Activated naive CD4-positive, alpha-beta T cell treated with anti-CD3 and anti-CD28 coated beads, Interleukin-2, amount 50 U/mL, for 72 hours (primary cell): ENCODE measurements at regions not wholly inside any gene's neighbourhood (a gene's known extent, or its start where the extent isn't known, plus 50 kb on each side); places are given as distances from the start of the nearest gene placed in this dataset.
A peak's percentile ranks its signal among the peaks of the same experiment; 100 is the strongest.
"Not testable (repeated sequence)": the region's sequence is repeated elsewhere in the genome, so short reads cannot be mapped to it uniquely, and the experiment has no call there.

Source experiments
- ATAC-seq, 2 donors: fragments of 150-1000 bp; cut with Tn5 transposase; 2 replicates each; pipeline ENCODE4 v1.10.0; 2021; ENCODE audit warnings: mild to moderate bottlenecking in 2 of 2, moderate library complexity in 2 of 2
- DNase-seq, 2 donors: peaks; one replicate each; pipeline ENCODE4 v3.0.0; 2021 to 2022; ENCODE audit warnings: low spot score in 2 of 2
- H3K27ac Mint-ChIP-seq, 2 donors: one replicate each; pipeline ENCODE4 v1.8.0; 2022; ENCODE audit warnings: mild to moderate bottlenecking in 2 of 2, mixed read lengths in 2 of 2
- H3K36me3 Mint-ChIP-seq, 2 donors: one replicate each; pipeline ENCODE4 v1.8.0; 2022; ENCODE audit warnings: mixed read lengths in 2 of 2
- H3K9me3 Mint-ChIP-seq, 2 donors: one replicate each; pipeline ENCODE4 v1.8.0; 2022; ENCODE audit warnings: mixed read lengths in 2 of 2

- ATAC-seq (no peak), DNase-seq (no peak)
- no peak overlapping the region for H3K27ac Mint-ChIP-seq
Measured at GRCh38 chr12:19615384-19615725, 176.1 kb downstream of the AEBP2 start.

GRCh38 chr12:19616781-19617180 is 177.5 kb downstream of the AEBP2 start:
- DNase-seq (no peak), ATAC-seq (no peak)
- Mint-ChIP-seq H3K27ac (no peak overlapping the region), H3K9me3 (peaks cover 2 to 3% of the 10 kb centered on the region in 2 donors), H3K36me3 (peaks cover 0 to 1% of the 10 kb centered on the region in 2 donors)

More at GRCh38 chr12:19615384-19615725, 176.1 kb downstream of the AEBP2 start:
- H3K36me3 Mint-ChIP-seq = peaks cover 0 to 6% of the 10 kb centered on the region in 2 donors
- peaks cover 5 to 6% of the 10 kb centered on the region in 2 donors for H3K9me3 Mint-ChIP-seq

GRCh38 chr12:19620222-19620621 is 180.9 kb downstream of the AEBP2 start:
- Mint-ChIP-seq H3K9me3 (no peaks in the 10 kb centered on the region), H3K27ac (no peak overlapping the region), H3K36me3 (no peaks in the 10 kb centered on the region)
- DNase-seq = no peak
- no peak for ATAC-seq

GRCh38 chr12:19623751-19624399 is 184.6 kb downstream of the AEBP2 start:
- Mint-ChIP-seq H3K27ac (no peak overlapping the region), H3K9me3 (no peaks in the 10 kb centered on the region), H3K36me3 (peaks cover 0 to 5% of the 10 kb centered on the region in 2 donors)
- no peak for ATAC-seq
- DNase-seq = no peak

- no peak overlapping the region for H3K27ac Mint-ChIP-seq
Measured at GRCh38 chr12:19624491-19624890, 185.2 kb downstream of the AEBP2 start.

GRCh38 chr12:19625551-19625950 is 186.3 kb downstream of the AEBP2 start:
- not testable (repeated sequence) for ATAC-seq, H3K27ac Mint-ChIP-seq, H3K9me3 Mint-ChIP-seq, H3K36me3 Mint-ChIP-seq, DNase-seq

More at GRCh38 chr12:19624491-19624890, 185.2 kb downstream of the AEBP2 start:
- Mint-ChIP-seq H3K36me3 (peaks cover 0 to 5% of the 10 kb centered on the region in 2 donors), H3K9me3 (no peaks in the 10 kb centered on the region)
- DNase-seq (no peak), ATAC-seq (no peak)

GRCh38 chr12:19627719-19628118 is 188.4 kb downstream of the AEBP2 start:
- Mint-ChIP-seq H3K27ac (no peak overlapping the region), H3K36me3 (peaks cover 0 to 5% of the 10 kb centered on the region in 2 donors), H3K9me3 (no peaks in the 10 kb centered on the region)
- ATAC-seq (no peak), DNase-seq (no peak)

- Mint-ChIP-seq H3K9me3 (no peaks in the 10 kb centered on the region), H3K36me3 (peaks cover 0 to 5% of the 10 kb centered on the region in 2 donors), H3K27ac (no peak overlapping the region)
- no peak for DNase-seq
- no peak for ATAC-seq
Measured at GRCh38 chr12:19630536-19630935, 191.2 kb downstream of the AEBP2 start.

- no peak overlapping the region for H3K27ac Mint-ChIP-seq
- no peaks in the 10 kb centered on the region for H3K36me3 Mint-ChIP-seq
- ATAC-seq (no peak), DNase-seq (no peak)
- H3K9me3 Mint-ChIP-seq = no peaks in the 10 kb centered on the region
Measured at GRCh38 chr12:19633194-19633593, 193.9 kb downstream of the AEBP2 start.

- DNase-seq = no peak
- H3K9me3 Mint-ChIP-seq = no peaks in the 10 kb centered on the region
- no peaks in the 10 kb centered on the region for H3K36me3 Mint-ChIP-seq
- ATAC-seq = no peak
- no peak overlapping the region for H3K27ac Mint-ChIP-seq
Measured at GRCh38 chr12:19633641-19634040, 194.3 kb downstream of the AEBP2 start.

- ATAC-seq (no peak), DNase-seq (no peak)
- no peaks in the 10 kb centered on the region for H3K36me3 Mint-ChIP-seq
- no peak overlapping the region for H3K27ac Mint-ChIP-seq
- no peaks in the 10 kb centered on the region for H3K9me3 Mint-ChIP-seq
Measured at GRCh38 chr12:19639781-19640415, 200.6 kb downstream of the AEBP2 start.

- no peak overlapping the region for H3K27ac Mint-ChIP-seq
- ATAC-seq = no peak
- DNase-seq = no peak
- H3K36me3 Mint-ChIP-seq = peaks cover 6% of the 10 kb centered on the region in 2 donors
- H3K9me3 Mint-ChIP-seq = peaks cover 5 to 6% of the 10 kb centered on the region in 2 donors
Measured at GRCh38 chr12:19641235-19642080, 202.2 kb downstream of the AEBP2 start.

- Mint-ChIP-seq H3K27ac (no peak overlapping the region), H3K9me3 (peaks cover 5 to 6% of the 10 kb centered on the region in 2 donors), H3K36me3 (peaks cover 6% of the 10 kb centered on the region in 2 donors)
- DNase-seq (no peak), ATAC-seq (no peak)
Measured at GRCh38 chr12:19642345-19642744, 203.1 kb downstream of the AEBP2 start.

- no peak for ATAC-seq
- Mint-ChIP-seq H3K9me3 (peaks cover 5 to 13% of the 10 kb centered on the region in 2 donors), H3K27ac (no peak overlapping the region), H3K36me3 (peaks cover 6 to 11% of the 10 kb centered on the region in 2 donors)
- no peak for DNase-seq
Measured at GRCh38 chr12:19643635-19644034, 204.3 kb downstream of the AEBP2 start.

GRCh38 chr12:19644571-19644970 is 205.3 kb downstream of the AEBP2 start:
- no peak for ATAC-seq
- H3K27ac Mint-ChIP-seq = no peak overlapping the region
- no peak for DNase-seq
- peaks cover 5 to 13% of the 10 kb centered on the region in 2 donors for H3K9me3 Mint-ChIP-seq
- H3K36me3 Mint-ChIP-seq = peaks cover 6 to 11% of the 10 kb centered on the region in 2 donors

- no peak overlapping the region for H3K27ac Mint-ChIP-seq
- H3K36me3 Mint-ChIP-seq = peaks cover 6 to 11% of the 10 kb centered on the region in 2 donors
- H3K9me3 Mint-ChIP-seq = peaks cover 5 to 13% of the 10 kb centered on the region in 2 donors
- DNase-seq (no peak), ATAC-seq (no peak)
Measured at GRCh38 chr12:19645823-19646222, 206.5 kb downstream of the AEBP2 start.

- no peak for DNase-seq
- peaks cover 6 to 11% of the 10 kb centered on the region in 2 donors for H3K36me3 Mint-ChIP-seq
- H3K27ac Mint-ChIP-seq = no peak overlapping the region
- peak in 1 of 2 donors; percentile 37 for ATAC-seq
- peaks cover 5 to 13% of the 10 kb centered on the region in 2 donors for H3K9me3 Mint-ChIP-seq
Measured at GRCh38 chr12:19646599-19646998, 207.3 kb downstream of the AEBP2 start.
